IPS-15b (cell line): ENCODE measurements at regions not wholly inside any gene's neighbourhood (a gene's known extent, or its start where the extent isn't known, plus 50 kb on each side); places are given as distances from the start of the nearest gene placed in this dataset.

Source experiments
- H3K27me3 ChIP-seq: one replicate; pipeline ENCODE4 v1.6.1; 2013; ENCODE audit warnings: low read length; ENCODE audit not compliant: control insufficient read depth, insufficient read depth
- H3K36me3 ChIP-seq: one replicate; pipeline ENCODE4 v1.6.1; 2013; ENCODE audit warnings: low read length; ENCODE audit not compliant: control insufficient read depth, insufficient read depth
- H3K4me1 ChIP-seq: one replicate; pipeline ENCODE4 v1.6.1; 2013; ENCODE audit warnings: mild to moderate bottlenecking, low read length; ENCODE audit not compliant: control insufficient read depth, insufficient read depth
- H3K4me3 ChIP-seq: one replicate; pipeline ENCODE4 v1.5.1; 2013; ENCODE audit warnings: low read depth, low read length
- H3K9ac ChIP-seq: one replicate; pipeline ENCODE4 v1.6.1; 2013; ENCODE audit warnings: low read depth, mild to moderate bottlenecking, low read length
- H3K9me3 ChIP-seq: one replicate; pipeline ENCODE4 v1.6.1; 2013; ENCODE audit warnings: mild to moderate bottlenecking, low read length; ENCODE audit not compliant: control insufficient read depth, insufficient read depth

- Histone ChIP-seq H3K4me3 (no peak overlapping the region), H3K9ac (no peak overlapping the region), H3K4me1 (no peaks in the 10 kb centered on the region), H3K9me3 (no peaks in the 10 kb centered on the region), H3K27me3 (no peaks in the 10 kb centered on the region), H3K36me3 (no peaks in the 10 kb centered on the region)
These were observed 81.7 kb upstream of the ITPRID1 start for GRCh38 chr7:31432176-31432575.

- Histone ChIP-seq H3K9me3 (no peaks in the 10 kb centered on the region), H3K36me3 (no peaks in the 10 kb centered on the region), H3K9ac (no peak overlapping the region), H3K4me3 (no peak overlapping the region), H3K27me3 (no peaks in the 10 kb centered on the region), H3K4me1 (no peaks in the 10 kb centered on the region)
These were observed 81.0 kb upstream of the ITPRID1 start for GRCh38 chr7:31432836-31433340.

GRCh38 chr7:31437250-31437865 lies 76.5 kb upstream of the ITPRID1 start:
- Histone ChIP-seq H3K36me3 (no peaks in the 10 kb centered on the region), H3K4me3 (no peak overlapping the region), H3K9ac (no peak overlapping the region), H3K27me3 (no peaks in the 10 kb centered on the region), H3K4me1 (no peaks in the 10 kb centered on the region), H3K9me3 (no peaks in the 10 kb centered on the region)

- Histone ChIP-seq H3K4me1 (peaks cover 3% of the 10 kb centered on the region), H3K9ac (no peak overlapping the region), H3K27me3 (no peaks in the 10 kb centered on the region), H3K4me3 (no peak overlapping the region), H3K9me3 (no peaks in the 10 kb centered on the region), H3K36me3 (no peaks in the 10 kb centered on the region)
These were observed 74.7 kb upstream of the ITPRID1 start for GRCh38 chr7:31439165-31439564.

- H3K4me1 ChIP-seq, result peaks cover 3% of the 10 kb centered on the region
- H3K36me3 ChIP-seq, result no peaks in the 10 kb centered on the region
- H3K9me3 ChIP-seq, result no peaks in the 10 kb centered on the region
- H3K27me3 ChIP-seq, result no peaks in the 10 kb centered on the region
- no peak overlapping the region for H3K4me3 ChIP-seq
- no peak overlapping the region for H3K9ac ChIP-seq
These were observed 73.4 kb upstream of the ITPRID1 start for GRCh38 chr7:31440511-31440910.

GRCh38 chr7:31442626-31443025 lies 71.3 kb upstream of the ITPRID1 start:
- Histone ChIP-seq H3K9ac (no peak overlapping the region), H3K4me3 (no peak overlapping the region), H3K4me1 (peaks cover 3% of the 10 kb centered on the region), H3K9me3 (no peaks in the 10 kb centered on the region), H3K36me3 (no peaks in the 10 kb centered on the region), H3K27me3 (no peaks in the 10 kb centered on the region)

- no peaks in the 10 kb centered on the region for H3K36me3 ChIP-seq
- no peak overlapping the region for H3K4me3 ChIP-seq
- H3K9ac ChIP-seq, result no peak overlapping the region
- peaks cover 3% of the 10 kb centered on the region for H3K4me1 ChIP-seq
- no peaks in the 10 kb centered on the region for H3K9me3 ChIP-seq
- H3K27me3 ChIP-seq, result no peaks in the 10 kb centered on the region
These were observed 70.4 kb upstream of the ITPRID1 start for GRCh38 chr7:31443457-31443856.

- peaks cover 3% of the 10 kb centered on the region for H3K4me1 ChIP-seq
- no peaks in the 10 kb centered on the region for H3K27me3 ChIP-seq
- H3K9ac ChIP-seq, result no peak overlapping the region
- no peaks in the 10 kb centered on the region for H3K9me3 ChIP-seq
- H3K36me3 ChIP-seq, result no peaks in the 10 kb centered on the region
- H3K4me3 ChIP-seq, result no peak overlapping the region
These were observed 69.7 kb upstream of the ITPRID1 start for GRCh38 chr7:31444196-31444595.

GRCh38 chr7:31445686-31446355 lies 68.1 kb upstream of the ITPRID1 start:
- Histone ChIP-seq H3K36me3 (no peaks in the 10 kb centered on the region), H3K9ac (no peak overlapping the region), H3K4me3 (no peak overlapping the region), H3K27me3 (peaks cover 3% of the 10 kb centered on the region), H3K4me1 (peaks cover 3% of the 10 kb centered on the region), H3K9me3 (no peaks in the 10 kb centered on the region)

- H3K36me3 ChIP-seq, result no peaks in the 10 kb centered on the region
- H3K4me3 ChIP-seq, result no peak overlapping the region
- H3K27me3 ChIP-seq, result peaks cover 18% of the 10 kb centered on the region
These were observed 65.2 kb upstream of the ITPRID1 start for GRCh38 chr7:31448649-31449048.

GRCh38 chr7:31455844-31456243 lies 58.0 kb upstream of the ITPRID1 start:
- no peaks in the 10 kb centered on the region for H3K36me3 ChIP-seq
- no peaks in the 10 kb centered on the region for H3K9me3 ChIP-seq
- no peak overlapping the region for H3K9ac ChIP-seq
- H3K4me3 ChIP-seq, result no peak overlapping the region
- H3K27me3 ChIP-seq, result peaks cover 86% of the 10 kb centered on the region
- H3K4me1 ChIP-seq, result peaks cover 10% of the 10 kb centered on the region

More at GRCh38 chr7:31448649-31449048, 65.2 kb upstream of the ITPRID1 start:
- Histone ChIP-seq H3K9ac (no peak overlapping the region), H3K4me1 (peaks cover 1% of the 10 kb centered on the region), H3K9me3 (no peaks in the 10 kb centered on the region)
